HepG2 (cell line): ENCODE measurements at regions not wholly inside any gene's neighbourhood (a gene's known extent, or its start where the extent isn't known, plus 50 kb on each side); places are given as distances from the start of the nearest gene placed in this dataset.

ENCODE experiments used
- ATAC-seq: fragments of 200-7000 bp; cut with Tn5 transposase; 3 replicates; pipeline ENCODE4 v1.9.1; 2020; ENCODE audit warnings: mild to moderate bottlenecking, moderate library complexity
- BruUV-seq: library from RNA; stranded (reverse); fragments of 400-500 nt; replicated peaks from 2 replicates; lab custom pipeline; 2021; lab: Mats Ljungman, UMichigan
- CTCF ChIA-PET: fragments of 300-600 bp; formaldehyde crosslinking; extraction: SDS; loops from one replicate; lab custom pipeline; 2021; ENCODE audit warnings: low total read pairs, inconsistent platforms, low intra/inter-chr PET ratio; lab: Yijun Ruan, JAX
- POLR2A ChIA-PET: fragments of 350-600 bp; sonication (Branson Sonifier 250); formaldehyde crosslinking; loops from one replicate; lab custom pipeline; 2020; ENCODE audit warnings: antibody characterized with exemption, inconsistent platforms; lab: Yijun Ruan, JAX
- DNase-seq: peaks from one replicate; pipeline ENCODE4 v3.0.0-alpha.2; 2015; ENCODE audit warnings: low spot score
- FAIRE-seq: peaks from 3 replicates; lab custom pipeline; 2011; peaks lifted over from hg19 to GRCh38; lab: Jason Lieb, UNC
- H2AFZ ChIP-seq: one replicate; pipeline ENCODE4 v1.6.1; 2011; ENCODE audit warnings: low read length, inconsistent platforms
- H3K27ac ChIP-seq: fragments of 300-600 bp; 3 replicates; pipeline ENCODE4 v1.8.0; 2011; ENCODE audit warnings: mixed run types, mild to moderate bottlenecking, mixed read lengths, low read length, inconsistent platforms; ENCODE audit not compliant: insufficient read depth; ENCODE audit errors: extremely low read length
- H3K27me3 ChIP-seq, 2 experiments: fragments of 200-600 bp in 1 of 2; 2 replicates in 1 of 2; 3 replicates in 1 of 2; pipeline versions ENCODE4 v1.6.0 to v1.8.0; 2011; ENCODE audit warnings: low read length in 2 of 2, mild to moderate bottlenecking in 2 of 2, moderate library complexity in 2 of 2, inconsistent platforms in 1 of 2; ENCODE audit not compliant: insufficient read depth in 2 of 2, control insufficient read depth in 1 of 2
- H3K36me3 ChIP-seq, 2 experiments: fragments of 200-600 bp in 1 of 2; replicated peaks in 1 of 2; 2 replicates in 1 of 2; 3 replicates in 1 of 2; pipeline versions ENCODE4 v1.5.1 to v1.8.0; 2011; ENCODE audit warnings: low read length in 2 of 2, inconsistent platforms in 1 of 2; ENCODE audit not compliant: insufficient read depth in 2 of 2, control insufficient read depth in 1 of 2
- H3K4me1 ChIP-seq: 2 replicates; pipeline ENCODE4 v1.5.1; 2012; ENCODE audit warnings: low read length, inconsistent platforms; ENCODE audit not compliant: insufficient read depth
- H3K4me2 ChIP-seq: 2 replicates; pipeline ENCODE4 v1.6.0; 2011; ENCODE audit warnings: low read depth, low read length, inconsistent platforms
- H3K4me3 ChIP-seq, 3 experiments: fragments of 200-600 bp in 1 of 3; sonication (generic), shearing (Covaris generic) in 1 of 3; replicated peaks in 1 of 3; 2 replicates each; pipeline ENCODE4 v1.5.1; 2011 to 2016; ENCODE audit warnings: low read length in 3 of 3, inconsistent platforms in 2 of 3, low read depth in 2 of 3, mild to moderate bottlenecking in 2 of 3, control low read depth in 1 of 3, mixed read lengths in 1 of 3; ENCODE audit not compliant: insufficient read depth in 1 of 3
- H3K79me2 ChIP-seq: one replicate; pipeline ENCODE4 v1.6.1; 2011; ENCODE audit warnings: low read length, inconsistent platforms; ENCODE audit not compliant: insufficient read depth
- H3K9ac ChIP-seq: 2 replicates; pipeline ENCODE4 v1.6.0; 2011; ENCODE audit warnings: mild to moderate bottlenecking, low read depth, low read length, inconsistent platforms; ENCODE audit not compliant: insufficient read depth
- H3K9me3 ChIP-seq: 2 replicates; pipeline ENCODE4 v1.5.1; 2012; ENCODE audit warnings: mild to moderate bottlenecking, low read length
- H4K20me1 ChIP-seq: 2 replicates; pipeline ENCODE4 v1.6.0; 2011; ENCODE audit warnings: inconsistent platforms, mild to moderate bottlenecking, low read length, moderate library complexity; ENCODE audit not compliant: insufficient read depth
- ATF7 ChIP-seq, 2 experiments: fragments of 450-650 bp in 1 of 2; sonication (generic) in 1 of 2; formaldehyde crosslinking in 1 of 2; IDR thresholded peaks; 2 replicates each; pipeline versions ENCODE4 v1.4.0 to v1.6.1; 2016 to 2020; ENCODE audit warnings: antibody characterized with exemption in 1 of 2, mild to moderate bottlenecking in 1 of 2, missing genetic modification reagents in 1 of 2
- BRD4 ChIP-seq: sonication (generic); formaldehyde crosslinking; IDR thresholded peaks from 2 replicates; pipeline ENCODE4 v1.4.0; 2020; ENCODE audit warnings: missing genetic modification reagents
- CC2D1A ChIP-seq: sonication (generic); formaldehyde crosslinking; IDR thresholded peaks from 2 replicates; pipeline ENCODE4 v1.8.1; 2023; ENCODE audit warnings: mild to moderate bottlenecking, missing genetic modification reagents
- NR3C1 ChIP-seq: sonication (generic); formaldehyde crosslinking; IDR thresholded peaks from 2 replicates; pipeline ENCODE4 v1.4.0; 2020; ENCODE audit warnings: missing genetic modification reagents
- RAD21 ChIP-seq: fragments of 450-650 bp; formaldehyde crosslinking; IDR thresholded peaks from 2 replicates; pipeline ENCODE4 v1.5.0; 2020; ENCODE audit warnings: mild to moderate bottlenecking
- RFX3 ChIP-seq: IDR thresholded peaks from 2 replicates; pipeline ENCODE4 v1.6.1; 2016; ENCODE audit warnings: missing biosample characterization, missing genetic modification reagents
- SETDB1 ChIP-seq: sonication (generic); formaldehyde crosslinking; IDR thresholded peaks from 2 replicates; pipeline ENCODE4 v1.5.1; 2020; ENCODE audit warnings: missing genetic modification reagents, mild to moderate bottlenecking, borderline replicate concordance
- SNAPC2 ChIP-seq: sonication (generic); formaldehyde crosslinking; IDR thresholded peaks from 2 replicates; pipeline ENCODE4 v1.8.1; 2022; ENCODE audit warnings: mild to moderate bottlenecking, missing genetic modification reagents
- SRSF9 ChIP-seq: fragments of 200-400 bp; formaldehyde crosslinking; IDR thresholded peaks from 2 replicates; pipeline ENCODE4 v1.6.1; 2018; ENCODE audit warnings: borderline replicate concordance, mild to moderate bottlenecking, low read depth, low read length; ENCODE audit not compliant: insufficient read depth, poor library complexity, severe bottlenecking
- TAF15 ChIP-seq: fragments of 200-400 bp; formaldehyde crosslinking; IDR thresholded peaks from one replicate; pipeline ENCODE4 v1.6.1; 2018; ENCODE audit warnings: mild to moderate bottlenecking, low read depth, low read length; ENCODE audit not compliant: poor library complexity, severe bottlenecking
- TP53 ChIP-seq: sonication (generic); formaldehyde crosslinking; conservative IDR thresholded peaks from 2 replicates; pipeline ENCODE4 v1.4.0; 2020; ENCODE audit warnings: missing genetic modification reagents
- ZFAT ChIP-seq: sonication (generic); formaldehyde crosslinking; conservative IDR thresholded peaks from 2 replicates; pipeline ENCODE4 v1.8.1; 2023; ENCODE audit warnings: missing genetic modification reagents, inconsistent platforms
- ZNF256 ChIP-seq: sonication (generic); formaldehyde crosslinking; conservative IDR thresholded peaks from 2 replicates; pipeline ENCODE4 v1.4.0; 2020; ENCODE audit warnings: missing genetic modification reagents
- ZNF460 ChIP-seq: sonication (generic); formaldehyde crosslinking; IDR thresholded peaks from 2 replicates; pipeline ENCODE4 v1.5.1; 2020; ENCODE audit warnings: missing genetic modification reagents, mild to moderate bottlenecking, borderline replicate concordance
- WGBS: methylation state at CpG from one replicate; pipeline ENCODE4 v1.1.6; 2017; ENCODE audit warnings: low lambda C conversion rate; 5-methylcytosine and 5-hydroxymethylcytosine counted together
- in situ Hi-C: cut with HindIII; loops from 2 replicates; pipeline ENCODE4 v1.10.0; 2017; ENCODE audit warnings: low pct_unique_long_range_greater_than_20kb; ENCODE audit not compliant: extremely low pct_ligation_motif_present
- intact Hi-C: fragments of 100-400 bp; cut with micrococcal nuclease; formaldehyde crosslinking; loops from one replicate; pipeline ENCODE4 v1.10.0; 2022; ENCODE audit not compliant: unreplicated experiment
- TF ChIP-seq, protein P1 (sequence below): sonication (generic); formaldehyde crosslinking; conservative IDR thresholded peaks from 2 replicates; pipeline ENCODE4 v1.8.1; 2023; ENCODE audit warnings: missing genetic modification reagents
- TF ChIP-seq, protein P2 (sequence below): sonication (generic); formaldehyde crosslinking; IDR thresholded peaks from 2 replicates; pipeline ENCODE4 v1.9.0; 2021; ENCODE audit warnings: missing genetic modification reagents, borderline replicate concordance

DNA sequence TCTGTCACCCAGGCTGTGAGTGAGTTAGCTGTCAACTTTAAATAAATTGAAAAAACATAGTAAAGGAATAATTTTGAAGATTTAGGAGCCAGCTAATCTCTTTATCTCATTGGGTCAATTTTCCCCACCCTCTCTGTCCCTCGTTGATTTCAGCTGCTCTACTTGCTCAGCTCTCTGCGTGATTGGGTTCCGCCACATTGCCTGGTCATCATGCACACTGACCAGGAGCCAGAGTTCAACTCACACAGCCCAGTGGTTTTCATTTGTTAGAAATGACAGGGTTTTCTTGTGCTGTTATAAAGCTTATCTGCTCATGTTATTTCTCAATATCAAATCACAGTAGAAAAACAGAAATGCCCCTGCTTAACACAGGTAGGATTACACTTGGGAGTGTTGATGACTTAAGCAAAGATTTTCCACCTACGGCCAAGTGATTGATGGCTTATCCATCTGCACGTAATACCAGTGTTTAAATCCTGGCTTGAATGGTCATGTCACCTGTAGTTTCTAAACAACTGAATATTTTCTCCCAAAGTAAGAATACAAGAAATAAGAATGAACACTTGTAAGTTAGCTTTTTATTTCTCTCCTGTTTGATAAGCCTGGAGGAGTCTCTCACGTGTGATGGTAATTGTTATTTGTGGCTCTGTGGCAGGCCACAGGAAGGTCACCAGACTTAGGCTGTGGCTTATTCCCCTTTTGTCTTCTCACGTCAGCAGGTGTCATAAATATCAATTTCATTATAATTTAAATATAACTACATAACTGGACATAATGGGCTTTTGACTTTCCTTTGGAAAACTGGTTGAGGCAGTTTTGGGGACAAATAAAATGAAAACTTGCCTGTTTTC, 367.2 kb upstream of the DDHD1 start:
- Histone ChIP-seq H4K20me1 (no peaks in the 10 kb centered on the region), H3K27me3 (no peaks in the 10 kb centered on the region), H3K9me3 (no peaks in the 10 kb centered on the region), H3K4me1 (peaks cover 22% of the 10 kb centered on the region), H3K4me3 (no peak overlapping the region), H3K36me3 (no peaks in the 10 kb centered on the region), H3K79me2 (no peaks in the 10 kb centered on the region), H3K9ac (no peak overlapping the region), H3K4me2 (no peak overlapping the region), H2AFZ (no peak overlapping the region), H3K27ac (no peak overlapping the region)
- POLR2A ChIA-PET, result no interaction called here
- CTCF ChIA-PET, result no interaction called here
- no TSS peak for BruUV-seq
- intact Hi-C loops, result no loop called here
- DNase-seq (no peak), ATAC-seq (no peak; the same call in 2 of the 3 replicates), FAIRE-seq (no peak)
- in situ Hi-C loops, result no loop called here
- no peak for TF ChIP-seq SRSF9
- TF ChIP-seq CC2D1A (CRISPR knock-in tag), result no peak
- no peak for TF ChIP-seq ZNF460 (CRISPR knock-in tag)
- no peak for TF ChIP-seq RFX3
- no peak for TF ChIP-seq TAF15
- no peak for TF ChIP-seq SETDB1 (CRISPR knock-in tag)
- no peak for TF ChIP-seq ATF7 (IDR thresholded peaks at IDR 0.05)
- no peak for TF ChIP-seq ATF7 (CRISPR knock-in tag; IDR thresholded peaks at IDR 0.05)
- TF ChIP-seq NR3C1 (CRISPR knock-in tag), result no peak
- WGBS, result 41% methylated on average over 7 of the region's 7 CpGs

DNA sequence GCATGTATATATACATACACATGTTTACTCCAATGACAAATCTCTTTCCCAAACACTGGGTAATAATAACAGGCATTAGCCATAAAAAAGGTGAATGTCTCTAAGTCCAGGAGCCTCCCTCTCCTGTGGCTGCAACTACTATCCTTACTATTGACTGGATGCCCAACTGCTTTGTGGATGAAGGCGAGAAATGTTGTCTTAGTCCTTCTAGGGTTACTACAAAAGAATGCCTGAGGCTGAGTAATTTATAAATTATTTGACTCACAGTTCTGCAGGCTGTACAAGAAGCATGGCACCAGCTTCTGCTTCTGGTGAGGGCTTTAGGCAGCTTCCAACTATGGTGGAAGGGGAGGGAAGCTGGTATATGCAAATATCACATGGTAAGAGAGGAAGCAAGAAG, 366.0 kb upstream of the DDHD1 start:
- Histone ChIP-seq H4K20me1 (no peaks in the 10 kb centered on the region), H3K36me3 (no peaks in the 10 kb centered on the region), H3K79me2 (no peaks in the 10 kb centered on the region), H3K27me3 (0 out of 5 replicates have a peak, but pooled peaks cover 0 to 1% of the 10 kb centered on the region in 2 experiments), H3K4me2 (no peak overlapping the region), H3K9me3 (no peaks in the 10 kb centered on the region), H2AFZ (no peak overlapping the region), H3K4me3 (no peak overlapping the region), H3K27ac (no peak overlapping the region), H3K9ac (no peak overlapping the region), H3K4me1 (peaks cover 22% of the 10 kb centered on the region)
- BruUV-seq, result no TSS peak
- WGBS, result 6% methylated on average over 1 of the region's 1 CpG
- POLR2A ChIA-PET, result no interaction called here
- FAIRE-seq, result no peak
- CTCF ChIA-PET, result no interaction called here
- ATAC-seq, result no peak
- no peak for DNase-seq
- in situ Hi-C loops, result no loop called here
- intact Hi-C loops, result no loop called here
- TF ChIP-seq TP53 (no peak), ZNF256 (no peak), RAD21 (CRISPR knock-in tag) (no peak), BRD4 (CRISPR knock-in tag) (no peak), ZFAT (no peak), SNAPC2 (no peak)
- TF ChIP-seq, protein P1, sequence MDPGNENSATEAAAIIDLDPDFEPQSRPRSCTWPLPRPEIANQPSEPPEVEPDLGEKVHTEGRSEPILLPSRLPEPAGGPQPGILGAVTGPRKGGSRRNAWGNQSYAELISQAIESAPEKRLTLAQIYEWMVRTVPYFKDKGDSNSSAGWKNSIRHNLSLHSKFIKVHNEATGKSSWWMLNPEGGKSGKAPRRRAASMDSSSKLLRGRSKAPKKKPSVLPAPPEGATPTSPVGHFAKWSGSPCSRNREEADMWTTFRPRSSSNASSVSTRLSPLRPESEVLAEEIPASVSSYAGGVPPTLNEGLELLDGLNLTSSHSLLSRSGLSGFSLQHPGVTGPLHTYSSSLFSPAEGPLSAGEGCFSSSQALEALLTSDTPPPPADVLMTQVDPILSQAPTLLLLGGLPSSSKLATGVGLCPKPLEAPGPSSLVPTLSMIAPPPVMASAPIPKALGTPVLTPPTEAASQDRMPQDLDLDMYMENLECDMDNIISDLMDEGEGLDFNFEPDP (CRISPR knock-in tag), result no peak
- TF ChIP-seq, protein P2, sequence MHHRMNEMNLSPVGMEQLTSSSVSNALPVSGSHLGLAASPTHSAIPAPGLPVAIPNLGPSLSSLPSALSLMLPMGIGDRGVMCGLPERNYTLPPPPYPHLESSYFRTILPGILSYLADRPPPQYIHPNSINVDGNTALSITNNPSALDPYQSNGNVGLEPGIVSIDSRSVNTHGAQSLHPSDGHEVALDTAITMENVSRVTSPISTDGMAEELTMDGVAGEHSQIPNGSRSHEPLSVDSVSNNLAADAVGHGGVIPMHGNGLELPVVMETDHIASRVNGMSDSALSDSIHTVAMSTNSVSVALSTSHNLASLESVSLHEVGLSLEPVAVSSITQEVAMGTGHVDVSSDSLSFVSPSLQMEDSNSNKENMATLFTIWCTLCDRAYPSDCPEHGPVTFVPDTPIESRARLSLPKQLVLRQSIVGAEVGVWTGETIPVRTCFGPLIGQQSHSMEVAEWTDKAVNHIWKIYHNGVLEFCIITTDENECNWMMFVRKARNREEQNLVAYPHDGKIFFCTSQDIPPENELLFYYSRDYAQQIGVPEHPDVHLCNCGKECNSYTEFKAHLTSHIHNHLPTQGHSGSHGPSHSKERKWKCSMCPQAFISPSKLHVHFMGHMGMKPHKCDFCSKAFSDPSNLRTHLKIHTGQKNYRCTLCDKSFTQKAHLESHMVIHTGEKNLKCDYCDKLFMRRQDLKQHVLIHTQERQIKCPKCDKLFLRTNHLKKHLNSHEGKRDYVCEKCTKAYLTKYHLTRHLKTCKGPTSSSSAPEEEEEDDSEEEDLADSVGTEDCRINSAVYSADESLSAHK, result no peak
